AML-193 (cell line): ENCODE measurements at regions not wholly inside any gene's neighbourhood (a gene's known extent, or its start where the extent isn't known, plus 50 kb on each side); places are given as distances from the start of the nearest gene placed in this dataset.
"Not testable (repeated sequence)": the region's sequence is repeated elsewhere in the genome, so short reads cannot be mapped to it uniquely, and the experiment has no call there.

Experiments used
- DNase-seq, 2 experiments: peaks; one replicate each; lab custom pipeline; 2025; lab: John Stamatoyannopoulos, UW

DNA sequence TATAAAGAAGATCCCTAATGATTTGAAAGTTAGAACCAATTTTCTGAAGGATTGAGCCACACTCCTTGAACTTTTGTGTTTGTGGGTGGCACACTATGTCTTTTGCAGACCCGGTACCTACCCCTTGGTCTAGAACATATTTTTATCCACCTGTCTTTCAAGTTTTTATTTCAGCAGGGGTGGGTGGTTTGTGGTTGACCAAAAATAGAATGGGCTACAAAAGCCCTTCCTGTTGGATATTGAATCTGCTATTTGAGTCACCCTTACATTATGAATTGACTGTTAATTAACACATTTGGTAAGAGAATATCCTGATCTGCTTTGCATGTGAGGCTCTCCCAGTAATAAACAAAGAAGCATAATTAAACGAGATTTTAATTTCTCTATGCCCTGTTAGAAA is 401.2 kb downstream of the POTEH start:
- DNase-seq = not testable (repeated sequence)

DNA sequence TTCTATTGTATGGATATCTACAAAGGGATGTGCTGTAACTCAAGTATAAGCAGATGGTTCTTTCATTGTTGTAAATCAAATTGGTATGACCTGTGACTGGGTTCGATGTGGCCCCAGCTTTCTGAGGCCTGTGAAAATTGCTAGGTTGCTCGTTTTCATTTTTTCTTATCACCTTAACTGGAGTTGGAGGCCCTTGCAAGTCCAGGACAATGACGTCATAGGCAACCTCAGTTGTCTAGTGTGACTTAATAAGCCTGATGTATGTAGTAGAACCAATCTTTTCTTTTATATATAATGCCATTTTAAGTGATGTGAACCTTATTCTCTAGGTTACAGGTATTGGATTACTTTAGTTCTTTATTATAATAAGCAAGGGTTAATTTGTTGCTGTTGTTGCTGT is 415.3 kb downstream of the POTEH start:
- DNase-seq = not testable (repeated sequence)

DNA sequence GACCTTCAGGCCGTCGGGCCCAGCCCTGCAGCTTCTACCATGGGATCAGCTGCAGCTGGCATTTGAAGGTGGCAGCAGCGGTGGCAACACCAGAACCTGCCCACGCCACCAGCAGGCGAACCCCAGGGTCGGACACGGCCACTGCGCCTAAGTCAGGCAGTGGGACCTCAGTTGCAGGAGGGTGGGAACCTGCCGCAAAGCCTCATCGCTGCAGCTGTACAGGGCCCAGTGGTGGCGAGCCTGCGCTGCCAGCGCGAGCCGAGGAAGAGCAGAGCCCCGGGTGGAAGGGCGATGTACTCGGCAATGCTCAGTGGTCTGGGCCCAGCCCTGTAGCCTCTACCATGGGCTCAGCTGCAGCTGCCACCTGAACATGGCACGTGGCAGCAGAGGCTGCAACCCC is 441.6 kb downstream of the POTEH start:
- DNase-seq = not testable (repeated sequence)

DNA sequence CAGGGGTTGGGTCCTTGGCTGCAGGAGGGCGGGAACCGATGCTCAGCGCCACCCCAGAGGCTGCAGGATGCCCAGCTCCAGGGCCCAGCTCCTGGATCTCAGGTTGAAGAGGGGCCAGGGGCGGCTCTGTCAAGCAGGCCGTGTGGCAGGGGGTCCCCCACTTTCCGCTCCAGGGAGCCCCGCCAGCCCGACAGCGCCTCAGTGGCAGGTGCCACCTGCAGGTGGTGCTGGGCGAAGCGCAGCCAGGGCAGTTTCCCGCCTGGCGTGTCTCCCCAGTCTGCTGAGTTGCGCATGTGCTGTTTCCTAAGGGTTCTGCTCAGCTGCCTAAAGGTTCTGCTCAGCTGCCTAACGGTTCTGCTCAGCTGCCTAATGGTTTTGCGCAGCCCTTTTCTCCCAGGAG is 442.1 kb downstream of the POTEH start:
- DNase-seq = no peak

DNA sequence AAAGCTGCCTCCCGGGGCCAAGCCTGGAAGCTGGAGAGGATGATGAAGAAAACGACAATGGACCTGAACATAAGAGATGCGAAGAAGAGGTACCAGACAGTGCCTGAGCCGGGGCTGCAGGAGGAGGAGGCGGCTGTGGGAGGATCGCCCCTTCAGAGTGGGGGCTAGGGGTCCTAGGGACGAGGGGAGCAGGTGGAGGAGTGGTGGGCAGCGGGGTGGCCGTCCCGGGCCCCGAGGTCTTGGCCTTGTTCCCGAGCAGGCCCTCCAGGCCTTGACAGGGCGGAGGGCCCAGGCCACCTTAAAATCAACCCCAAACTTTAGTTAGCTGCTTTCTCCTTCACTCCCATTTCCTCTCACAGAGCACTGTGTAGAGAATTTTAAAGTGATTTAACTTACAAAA is 442.8 kb downstream of the POTEH start:
- not testable (repeated sequence) for DNase-seq

DNA sequence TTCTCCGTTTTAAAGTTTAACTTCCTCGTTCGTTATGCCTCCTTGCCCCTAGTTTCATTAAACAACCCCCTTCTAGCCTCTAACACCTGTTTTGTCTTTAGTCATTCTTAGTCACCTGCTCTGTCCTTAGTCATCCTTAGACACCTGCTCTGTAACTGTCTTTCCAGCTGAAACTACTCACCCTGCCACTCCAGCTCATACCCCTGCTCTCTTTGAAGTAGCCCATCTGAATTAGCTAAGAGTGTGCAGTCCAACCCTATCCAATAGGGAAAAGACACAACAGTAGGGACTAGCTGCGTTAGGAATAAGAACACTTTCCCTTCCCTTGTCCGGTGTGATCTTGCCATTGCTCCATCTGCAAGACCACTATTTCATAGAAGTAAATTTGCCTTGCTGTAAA is 446.5 kb downstream of the CCT8L2 start:
- DNase-seq = not testable (repeated sequence)

DNA sequence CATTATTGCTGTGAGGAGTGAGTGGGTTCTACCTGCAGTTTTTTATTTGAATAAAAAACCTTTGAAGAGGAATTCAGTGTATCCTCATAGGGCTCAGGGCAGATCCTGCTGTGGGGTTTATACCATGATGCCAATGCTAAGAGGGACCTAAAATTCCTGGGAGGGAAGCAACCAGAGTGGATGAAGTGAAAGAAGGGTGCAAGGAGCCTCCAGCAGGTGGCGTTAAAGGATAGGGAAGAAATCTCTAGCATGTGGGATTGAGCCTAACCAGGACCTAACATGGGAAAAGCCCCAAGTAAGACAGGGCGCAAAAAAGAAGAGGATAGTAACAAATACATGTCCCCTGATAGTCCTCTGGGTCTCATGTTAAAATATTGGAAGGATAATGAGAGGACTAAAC is 445.7 kb downstream of the CCT8L2 start:
- peak in 1 of 2 experiments; percentile 0 for DNase-seq

DNA sequence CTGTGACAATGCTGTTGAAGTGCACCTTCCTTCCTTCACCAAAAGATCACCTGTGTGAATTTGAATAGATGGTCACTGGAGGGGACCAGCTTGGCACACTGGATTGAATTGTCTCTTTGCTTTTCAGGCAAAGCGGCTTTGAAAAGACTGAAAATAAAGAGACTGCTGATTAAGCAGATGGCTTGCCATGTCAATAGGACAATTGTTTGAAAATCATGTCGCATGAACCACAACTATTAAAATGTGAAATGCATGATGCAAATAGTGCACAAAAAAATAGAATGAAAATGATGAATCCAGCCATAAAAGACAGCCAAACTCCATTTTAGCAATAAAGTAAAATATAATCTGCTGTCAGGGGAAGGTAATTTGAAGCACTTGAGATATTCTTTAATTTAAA is 415.3 kb downstream of the CCT8L2 start:
- not testable (repeated sequence) for DNase-seq

DNA sequence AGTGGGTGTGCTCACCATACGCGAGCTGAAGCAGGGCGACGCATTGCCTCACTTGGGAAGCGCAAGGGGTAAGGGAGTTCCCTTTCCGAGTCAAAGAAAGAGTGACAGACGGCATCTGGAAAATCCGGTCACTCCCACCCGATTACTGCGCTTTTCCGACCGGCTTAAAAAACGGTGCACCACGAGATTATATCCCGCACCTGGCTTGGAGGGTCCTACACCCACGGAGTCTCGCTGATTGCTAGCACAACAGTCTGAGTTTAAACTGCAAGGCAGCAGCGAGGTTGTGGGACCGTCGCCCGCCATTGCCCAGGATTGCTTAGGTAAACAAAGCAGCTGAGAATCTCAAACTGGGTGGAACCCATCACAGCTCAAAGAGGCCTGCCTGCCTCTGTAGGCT is 408.7 kb downstream of the CCT8L2 start:
- DNase-seq = not testable (repeated sequence)
